Spleen (tissue), 11 donors: ENCODE measurements at regions not wholly inside any gene's neighbourhood (a gene's known extent, or its start where the extent isn't known, plus 50 kb on each side); places are given as distances from the start of the nearest gene placed in this dataset.

Experiments used
- DNase-seq: peaks from one replicate; pipeline ENCODE4 v3.0.0-alpha.2; 2020
- H3K27ac ChIP-seq, 8 donors: fragments of 200-600 bp; sonication (generic) in 7 of 8; 1 replicate in 4 of 8; 2 replicates in 4 of 8; pipeline versions ENCODE4 v1.5.0 to v1.8.0; 2016 to 2021; ENCODE audit warnings: inconsistent platforms in 4 of 8, mild to moderate bottlenecking in 4 of 8, moderate library complexity in 1 of 8
- H3K27me3 ChIP-seq, 7 donors: fragments of 200-600 bp; sonication (generic) in 6 of 7; replicated peaks in 1 of 7; 1 replicate in 4 of 7; 2 replicates in 3 of 7; pipeline versions ENCODE4 v1.5.0 to v1.8.0; 2016 to 2021; ENCODE audit warnings: inconsistent platforms in 3 of 7, mild to moderate bottlenecking in 1 of 7
- H3K36me3 ChIP-seq, 6 donors: fragments of 200-600 bp; sonication (generic) in 5 of 6; 1 replicate in 4 of 6; 2 replicates in 2 of 6; pipeline versions ENCODE4 v1.5.0 to v1.8.0; 2016 to 2021; ENCODE audit warnings: inconsistent platforms in 2 of 6
- H3K4me1 ChIP-seq, 6 donors: fragments of 200-600 bp; sonication (generic) in 5 of 6; 1 replicate in 3 of 6; 2 replicates in 3 of 6; pipeline versions ENCODE4 v1.5.0 to v1.8.0; 2016 to 2021; ENCODE audit warnings: inconsistent platforms in 3 of 6
- H3K4me3 ChIP-seq, 8 donors: fragments of 200-600 bp; sonication (generic) in 7 of 8; 1 replicate in 4 of 8; 2 replicates in 4 of 8; pipeline versions ENCODE4 v1.5.0 to v1.8.0; 2016 to 2021; ENCODE audit warnings: inconsistent platforms in 4 of 8, mild to moderate bottlenecking in 4 of 8, moderate library complexity in 2 of 8
- H3K9me3 ChIP-seq, 8 donors: fragments of 200-600 bp; sonication (generic) in 7 of 8; 1 replicate in 4 of 8; 2 replicates in 4 of 8; pipeline versions ENCODE4 v1.5.0 to v1.8.0; 2016 to 2021; ENCODE audit warnings: inconsistent platforms in 4 of 8
- POLR2A ChIP-seq, 3 donors: fragments of 450-650 bp; IDR thresholded peaks; one replicate each; pipeline ENCODE4 v1.5.1; 2017; ENCODE audit warnings: antibody characterized with exemption in 3 of 3, mild to moderate bottlenecking in 1 of 3
- POLR2AphosphoS5 ChIP-seq, 3 donors: sonication (generic); formaldehyde crosslinking; IDR thresholded peaks; one replicate each; pipeline ENCODE4 v1.5.1; 2017; ENCODE audit warnings: antibody characterized with exemption in 3 of 3
- WGBS, 5 donors: extraction: QIAGEN DNeasy Blood & Tissue Kit in 3 of 5; methylation state at CpG; one replicate each; pipeline versions ENCODE4 v1.1.5 to v1.1.7; 2013 to 2018; 5-methylcytosine and 5-hydroxymethylcytosine counted together
- intact Hi-C: fragments of 100-400 bp; cut with DNase I; formaldehyde crosslinking; loops from one replicate; pipeline ENCODE4 v1.15.0; 2023; ENCODE audit warnings: low total_unique reads
- TF ChIP-seq, protein P1 (sequence below), 11 experiments: fragments of 200-600 bp in 7 of 11; fragments of 450-650 bp in 4 of 11; sonication (generic) in 4 of 11; IDR thresholded peaks in 8 of 11; conservative IDR thresholded peaks in 3 of 11; 1 replicate in 7 of 11; 2 replicates in 4 of 11; pipeline versions ENCODE4 v1.4.0 to v1.8.0; 2016 to 2021; ENCODE audit warnings: antibody characterized with exemption in 11 of 11, inconsistent platforms in 4 of 11, mild to moderate bottlenecking in 1 of 11
- donor health status: healthy with polysubstance abuse.
- donor health status: DM: no; HTN: no; CAD: no; lungs with moderate emphysema.
- donor health status: DM: no; HTN: no; CAD: no.
- donor health status: Bipolar disorder and iron deficiency.
- donor health status: healthy.
- donor health status: DM: no; HTN: no; CAD: no.
- donor health status: DM: yes; HTN: yes; CAD: no.

DNA sequence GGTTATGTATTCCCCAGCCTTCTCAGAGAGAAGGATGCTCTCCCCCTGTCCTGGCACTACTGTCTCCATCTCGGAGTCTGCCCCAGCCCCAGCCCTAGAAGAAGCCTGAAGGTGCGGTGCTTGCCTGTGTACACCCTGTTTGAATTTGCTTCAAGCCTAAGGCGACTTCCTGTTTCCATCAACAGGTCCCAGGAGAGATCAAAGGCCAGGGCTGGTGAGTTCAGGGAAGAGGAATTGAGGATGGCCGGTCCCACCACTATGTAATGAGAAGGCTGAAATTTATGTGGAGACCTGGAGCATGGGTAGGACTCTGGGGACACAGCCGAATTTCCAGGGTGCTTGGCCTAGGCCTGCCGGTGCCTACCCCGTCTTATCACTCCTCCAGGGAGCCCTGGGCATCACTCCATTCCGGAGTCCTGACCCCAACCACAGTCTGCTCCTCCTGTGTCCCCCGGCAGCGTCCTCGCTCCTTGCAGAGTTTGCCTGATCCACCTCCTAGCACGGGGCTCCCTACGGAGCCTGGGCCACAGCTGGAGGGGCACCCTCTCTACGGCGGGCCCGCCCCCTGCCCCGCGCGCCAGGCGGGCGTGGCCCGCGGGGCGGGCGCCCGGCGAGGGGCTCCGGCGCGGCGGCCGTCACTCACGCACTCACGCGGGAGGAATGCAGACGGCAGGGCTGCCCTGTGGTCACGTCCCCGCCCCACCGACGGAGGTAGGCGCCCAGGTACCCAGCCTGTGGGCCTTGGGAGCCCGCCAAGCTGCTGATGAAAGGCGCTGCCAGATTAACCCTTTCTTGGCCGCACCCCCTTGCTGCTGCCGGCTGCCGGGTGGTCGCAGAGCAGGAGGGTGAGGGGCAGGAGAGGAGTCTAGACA, 53.8 kb upstream of the TAC4 start:
- H3K27ac ChIP-seq, result no peak overlapping the region
- TF ChIP-seq, protein P1, sequence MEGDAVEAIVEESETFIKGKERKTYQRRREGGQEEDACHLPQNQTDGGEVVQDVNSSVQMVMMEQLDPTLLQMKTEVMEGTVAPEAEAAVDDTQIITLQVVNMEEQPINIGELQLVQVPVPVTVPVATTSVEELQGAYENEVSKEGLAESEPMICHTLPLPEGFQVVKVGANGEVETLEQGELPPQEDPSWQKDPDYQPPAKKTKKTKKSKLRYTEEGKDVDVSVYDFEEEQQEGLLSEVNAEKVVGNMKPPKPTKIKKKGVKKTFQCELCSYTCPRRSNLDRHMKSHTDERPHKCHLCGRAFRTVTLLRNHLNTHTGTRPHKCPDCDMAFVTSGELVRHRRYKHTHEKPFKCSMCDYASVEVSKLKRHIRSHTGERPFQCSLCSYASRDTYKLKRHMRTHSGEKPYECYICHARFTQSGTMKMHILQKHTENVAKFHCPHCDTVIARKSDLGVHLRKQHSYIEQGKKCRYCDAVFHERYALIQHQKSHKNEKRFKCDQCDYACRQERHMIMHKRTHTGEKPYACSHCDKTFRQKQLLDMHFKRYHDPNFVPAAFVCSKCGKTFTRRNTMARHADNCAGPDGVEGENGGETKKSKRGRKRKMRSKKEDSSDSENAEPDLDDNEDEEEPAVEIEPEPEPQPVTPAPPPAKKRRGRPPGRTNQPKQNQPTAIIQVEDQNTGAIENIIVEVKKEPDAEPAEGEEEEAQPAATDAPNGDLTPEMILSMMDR (IDR thresholded peaks at IDR 0.05 in 8 of 11, conservative IDR thresholded peaks at IDR 0.05 in 3 of 11), result no peak
- TF ChIP-seq POLR2AphosphoS5 (IDR thresholded peaks at IDR 0.05) (no peak), POLR2A (IDR thresholded peaks at IDR 0.05) (no peak)
- DNase-seq, result no peak

DNA sequence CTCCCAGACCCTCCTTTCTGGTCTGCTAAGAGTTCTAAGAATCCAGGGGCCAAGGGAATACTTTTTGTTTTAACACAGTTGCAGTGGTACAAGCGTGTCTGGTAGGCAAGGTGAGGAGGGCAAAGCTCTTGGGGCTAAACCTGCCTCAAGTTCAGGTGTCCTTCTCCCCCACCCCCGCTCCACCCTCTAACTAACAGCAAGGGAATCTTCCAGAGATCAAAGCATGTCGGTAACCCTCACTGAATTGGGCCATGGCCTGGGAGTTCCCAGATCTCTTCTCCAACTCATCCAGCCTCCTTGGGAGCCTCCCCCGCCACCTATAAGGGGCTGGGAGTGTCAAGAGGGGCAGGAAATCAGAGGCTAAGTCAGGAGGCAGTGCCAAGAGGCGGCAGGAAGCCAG, 55.7 kb upstream of the TAC4 start:
- intact Hi-C loops, result no loop called here
- 25 to 38% (median 28%) methylated on average over 4 to 5 of the region's 5 CpGs for WGBS, 5 donors
- Histone ChIP-seq H3K36me3 (no peaks in the 10 kb centered on the region), H3K9me3 (no peaks in the 10 kb centered on the region), H3K4me1 (peaks cover 0 to 6% (median 2%) of the 10 kb centered on the region in 6 donors), H3K27me3 (peaks cover 2 to 96% (median 67%) of the 10 kb centered on the region in 7 donors), H3K27ac (no peak overlapping the region), H3K4me3 (no peak overlapping the region)
- no peak for TF ChIP-seq POLR2AphosphoS5 (IDR thresholded peaks at IDR 0.05)
- TF ChIP-seq POLR2A (IDR thresholded peaks at IDR 0.05), result no peak
- TF ChIP-seq, protein P1 (IDR thresholded peaks at IDR 0.05 in 8 of 11, conservative IDR thresholded peaks at IDR 0.05 in 3 of 11), result no peak
- DNase-seq, result no peak

More for the DNA sequence above, 53.8 kb upstream of the TAC4 start:
- H3K27me3 ChIP-seq, result peaks cover 2 to 96% (median 58%) of the 10 kb centered on the region in 7 donors
- H3K4me1 ChIP-seq, result peaks cover 0 to 6% (median 2%) of the 10 kb centered on the region in 6 donors
- H3K4me3 ChIP-seq, result no peak overlapping the region
- H3K36me3 ChIP-seq, result no peaks in the 10 kb centered on the region
- intact Hi-C loops, result no loop called here
- WGBS, 5 donors, result 7 to 11% (median 9%) methylated on average over 24 to 47 of the region's 47 CpGs
- H3K9me3 ChIP-seq, result no peaks in the 10 kb centered on the region

DNA sequence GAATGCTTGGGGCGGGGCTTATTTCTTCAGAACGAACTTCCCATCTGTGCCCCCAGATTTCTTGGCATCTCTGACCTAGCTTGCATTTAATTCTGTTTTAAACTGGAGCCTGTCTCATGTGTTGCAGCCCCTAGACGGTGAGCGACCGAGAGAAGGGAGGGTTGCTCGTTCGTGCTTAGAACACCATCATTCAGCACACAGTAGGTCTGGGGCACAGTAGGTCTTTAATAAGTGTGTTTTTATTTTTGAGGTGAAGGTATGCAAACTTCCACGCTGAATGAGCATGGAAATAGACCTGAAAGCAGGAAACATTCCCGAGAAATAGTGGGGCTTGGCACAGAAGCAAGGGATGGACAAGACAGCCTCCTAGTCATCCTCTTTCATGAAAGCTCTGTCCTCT, 57.0 kb upstream of the TAC4 start:
- Histone ChIP-seq H3K36me3 (no peaks in the 10 kb centered on the region), H3K4me3 (no peak overlapping the region), H3K9me3 (no peaks in the 10 kb centered on the region), H3K4me1 (peaks cover 0 to 7% (median 2%) of the 10 kb centered on the region in 6 donors), H3K27me3 (peaks cover 2 to 97% (median 71%) of the 10 kb centered on the region in 7 donors), H3K27ac (no peak overlapping the region)
- intact Hi-C loops, result no loop called here
- 67 to 81% (median 77%) methylated on average over 9 of the region's 9 CpGs for WGBS, 5 donors
- no peak for DNase-seq
- TF ChIP-seq, protein P1 (IDR thresholded peaks at IDR 0.05 in 8 of 11, conservative IDR thresholded peaks at IDR 0.05 in 3 of 11), result no peak
- no peak for TF ChIP-seq POLR2AphosphoS5 (IDR thresholded peaks at IDR 0.05)
- TF ChIP-seq POLR2A (IDR thresholded peaks at IDR 0.05), result no peak

DNA sequence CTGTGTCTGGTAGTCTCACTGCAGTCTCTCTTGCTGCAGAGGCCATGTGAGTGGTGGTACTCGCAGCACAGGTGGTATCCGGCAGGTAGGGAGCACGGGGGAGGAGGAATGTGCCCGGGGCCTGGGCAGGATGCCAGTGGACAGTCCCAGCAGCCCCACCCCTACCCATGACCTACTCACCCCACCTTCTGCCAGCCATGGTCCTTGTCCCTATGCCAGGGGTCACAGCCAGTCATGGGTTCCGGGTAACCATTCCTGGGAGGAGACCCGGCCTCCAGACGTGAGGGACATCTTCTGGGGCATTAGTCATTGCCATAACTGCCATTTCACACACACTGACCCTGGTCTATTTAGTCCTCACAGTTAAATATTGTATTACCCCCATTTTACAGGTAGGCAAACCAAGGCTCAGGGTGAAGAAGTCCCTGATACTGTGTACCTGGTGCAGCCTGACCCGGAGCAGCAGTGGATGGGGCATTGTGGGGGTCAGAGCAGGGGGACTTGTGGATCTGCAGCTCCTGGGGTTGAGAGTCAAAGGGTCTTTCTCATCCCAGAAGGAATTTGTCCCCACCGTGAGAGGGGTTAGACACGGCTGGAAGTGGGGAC, 58.8 kb upstream of the TAC4 start:
- H3K27me3 ChIP-seq, result peaks cover 7 to 97% (median 81%) of the 10 kb centered on the region in 7 donors
- H3K27ac ChIP-seq, result no peak overlapping the region

More for the DNA sequence above, 58.8 kb upstream of the TAC4 start:
- intact Hi-C loops, result no loop called here
- Histone ChIP-seq H3K36me3 (no peaks in the 10 kb centered on the region), H3K4me1 (peaks cover 0 to 16% (median 10%) of the 10 kb centered on the region in 6 donors), H3K9me3 (no peaks in the 10 kb centered on the region), H3K4me3 (no peak overlapping the region)
- TF ChIP-seq POLR2A (IDR thresholded peaks at IDR 0.05) (no peak), POLR2AphosphoS5 (IDR thresholded peaks at IDR 0.05) (no peak)
- TF ChIP-seq, protein P1 (IDR thresholded peaks at IDR 0.05 in 8 of 11, conservative IDR thresholded peaks at IDR 0.05 in 3 of 11), result no peak
- DNase-seq, result no peak
- 46 to 77% (median 63%) methylated on average over 6 to 10 of the region's 10 CpGs for WGBS, 5 donors
